ENCODE measurements at regions not wholly inside any gene's neighbourhood (a gene's known extent, or its start where the extent isn't known, plus 50 kb on each side); places are given as distances from the start of the nearest gene placed in this dataset.

DNA sequence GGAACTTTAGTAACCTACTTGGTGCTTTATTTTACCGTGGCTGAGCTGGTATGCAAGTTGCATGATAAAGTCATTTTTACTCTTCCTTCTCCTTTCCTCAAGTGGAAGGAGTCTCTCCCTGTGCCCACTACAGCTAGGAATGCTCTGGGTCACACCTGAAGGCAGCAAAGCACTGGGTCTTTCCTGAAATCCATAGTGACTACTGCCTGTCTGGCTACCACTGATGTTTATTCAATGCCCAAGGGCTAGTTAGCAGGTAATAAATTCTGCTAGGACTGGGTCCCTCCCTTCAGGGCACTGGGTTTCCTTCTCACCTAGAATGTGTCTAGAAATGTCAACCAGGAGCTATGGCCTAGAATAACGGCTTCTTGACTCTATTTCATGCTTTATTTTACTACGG is 1081.4 kb downstream of the FAT4 start:
- TF ChIP-seq, protein P1, sequence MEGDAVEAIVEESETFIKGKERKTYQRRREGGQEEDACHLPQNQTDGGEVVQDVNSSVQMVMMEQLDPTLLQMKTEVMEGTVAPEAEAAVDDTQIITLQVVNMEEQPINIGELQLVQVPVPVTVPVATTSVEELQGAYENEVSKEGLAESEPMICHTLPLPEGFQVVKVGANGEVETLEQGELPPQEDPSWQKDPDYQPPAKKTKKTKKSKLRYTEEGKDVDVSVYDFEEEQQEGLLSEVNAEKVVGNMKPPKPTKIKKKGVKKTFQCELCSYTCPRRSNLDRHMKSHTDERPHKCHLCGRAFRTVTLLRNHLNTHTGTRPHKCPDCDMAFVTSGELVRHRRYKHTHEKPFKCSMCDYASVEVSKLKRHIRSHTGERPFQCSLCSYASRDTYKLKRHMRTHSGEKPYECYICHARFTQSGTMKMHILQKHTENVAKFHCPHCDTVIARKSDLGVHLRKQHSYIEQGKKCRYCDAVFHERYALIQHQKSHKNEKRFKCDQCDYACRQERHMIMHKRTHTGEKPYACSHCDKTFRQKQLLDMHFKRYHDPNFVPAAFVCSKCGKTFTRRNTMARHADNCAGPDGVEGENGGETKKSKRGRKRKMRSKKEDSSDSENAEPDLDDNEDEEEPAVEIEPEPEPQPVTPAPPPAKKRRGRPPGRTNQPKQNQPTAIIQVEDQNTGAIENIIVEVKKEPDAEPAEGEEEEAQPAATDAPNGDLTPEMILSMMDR (IDR thresholded peaks at IDR 0.05): no peak
- TF ChIP-seq EZH2 (IDR thresholded peaks at IDR 0.05; ENCODE audit: borderline replicate concordance, insufficient read depth, low read depth, low read length, poor library complexity, severe bottlenecking): no peak

Measured in B cell (primary cell).